Gastrocnemius medialis (tissue), 4 donors: ENCODE measurements at regions not wholly inside any gene's neighbourhood (a gene's known extent, or its start where the extent isn't known, plus 50 kb on each side); places are given as distances from the start of the nearest gene placed in this dataset.

Experiments
- POLR2A ChIP-seq, 2 donors: fragments of 450-650 bp; IDR thresholded peaks; one replicate each; pipeline ENCODE4 v1.6.1; 2017; ENCODE audit warnings: antibody characterized with exemption in 2 of 2, mild to moderate bottlenecking in 2 of 2, moderate library complexity in 2 of 2
- TF ChIP-seq, protein P1 (sequence below), 5 experiments: fragments of 450-650 bp in 3 of 5; fragments of 200-600 bp in 2 of 5; sonication (generic) in 2 of 5; IDR thresholded peaks in 4 of 5; conservative IDR thresholded peaks in 1 of 5; 1 replicate in 4 of 5; 2 replicates in 1 of 5; pipeline ENCODE4 v1.5.1; 2016 to 2019; ENCODE audit warnings: antibody characterized with exemption in 5 of 5, mild to moderate bottlenecking in 3 of 5, moderate library complexity in 3 of 5

DNA sequence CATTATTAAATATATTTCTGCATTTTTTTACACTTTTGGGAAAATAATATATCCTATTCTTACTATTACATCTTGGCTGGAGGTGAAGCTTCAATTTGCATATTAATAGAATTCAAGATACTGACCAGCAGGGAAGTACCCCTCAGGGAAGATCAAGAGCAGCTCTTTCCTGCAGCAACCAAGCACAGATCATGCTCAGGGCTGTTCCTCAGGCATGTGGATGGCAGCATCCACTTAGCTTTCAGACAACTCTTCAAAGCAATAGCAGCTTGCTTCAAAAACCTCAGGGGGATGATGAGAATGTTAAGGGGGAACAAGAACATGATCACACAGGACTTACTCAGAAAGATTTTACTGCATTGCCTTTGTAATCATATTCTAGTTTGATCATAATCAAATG is 731.8 kb downstream of the SEMA5A start:
- TF ChIP-seq, protein P1, sequence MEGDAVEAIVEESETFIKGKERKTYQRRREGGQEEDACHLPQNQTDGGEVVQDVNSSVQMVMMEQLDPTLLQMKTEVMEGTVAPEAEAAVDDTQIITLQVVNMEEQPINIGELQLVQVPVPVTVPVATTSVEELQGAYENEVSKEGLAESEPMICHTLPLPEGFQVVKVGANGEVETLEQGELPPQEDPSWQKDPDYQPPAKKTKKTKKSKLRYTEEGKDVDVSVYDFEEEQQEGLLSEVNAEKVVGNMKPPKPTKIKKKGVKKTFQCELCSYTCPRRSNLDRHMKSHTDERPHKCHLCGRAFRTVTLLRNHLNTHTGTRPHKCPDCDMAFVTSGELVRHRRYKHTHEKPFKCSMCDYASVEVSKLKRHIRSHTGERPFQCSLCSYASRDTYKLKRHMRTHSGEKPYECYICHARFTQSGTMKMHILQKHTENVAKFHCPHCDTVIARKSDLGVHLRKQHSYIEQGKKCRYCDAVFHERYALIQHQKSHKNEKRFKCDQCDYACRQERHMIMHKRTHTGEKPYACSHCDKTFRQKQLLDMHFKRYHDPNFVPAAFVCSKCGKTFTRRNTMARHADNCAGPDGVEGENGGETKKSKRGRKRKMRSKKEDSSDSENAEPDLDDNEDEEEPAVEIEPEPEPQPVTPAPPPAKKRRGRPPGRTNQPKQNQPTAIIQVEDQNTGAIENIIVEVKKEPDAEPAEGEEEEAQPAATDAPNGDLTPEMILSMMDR (IDR thresholded peaks at IDR 0.05 in 4 of 5, conservative IDR thresholded peaks at IDR 0.05 in 1 of 5), result no peak
- TF ChIP-seq POLR2A (IDR thresholded peaks at IDR 0.05), result no peak
